HL-60 (cell line): ENCODE measurements at regions not wholly inside any gene's neighbourhood (a gene's known extent, or its start where the extent isn't known, plus 50 kb on each side); places are given as distances from the start of the nearest gene placed in this dataset.

ENCODE experiments used
- DNase-seq, 2 experiments: peaks; one replicate each; pipeline ENCODE4 v3.0.0-alpha.2; 2010 to 2020; ENCODE audit warnings: low read depth in 1 of 2, low spot score in 1 of 2
- H3K27ac ChIP-seq: fragments of 250-450 bp; sonication (Bioruptor Pico); replicated peaks from 2 replicates; pipeline ENCODE4 v1.5.1; 2020; ENCODE audit warnings: mild to moderate bottlenecking, moderate library complexity
- H3K27me3 ChIP-seq: fragments of 250-450 bp; sonication (Bioruptor Pico); 2 replicates; pipeline ENCODE4 v1.5.1; 2021; ENCODE audit warnings: mild to moderate bottlenecking, moderate library complexity; ENCODE audit not compliant: insufficient read depth, poor library complexity, severe bottlenecking
- H3K4me3 ChIP-seq: replicated peaks from 2 replicates; pipeline ENCODE4 v1.5.1; 2011; ENCODE audit warnings: mild to moderate bottlenecking, control low read depth, low read length; ENCODE audit not compliant: insufficient read depth
- CTCF ChIP-seq: IDR thresholded peaks from one replicate; pipeline ENCODE4 v1.5.1; 2011; ENCODE audit warnings: low read length, control low read depth, inconsistent platforms; ENCODE audit not compliant: insufficient read depth
- GABPA ChIP-seq: IDR thresholded peaks from 2 replicates; pipeline ENCODE4 v1.6.1; 2012; ENCODE audit warnings: low read depth
- POLR2AphosphoS5 ChIP-seq: IDR thresholded peaks from 2 replicates; pipeline ENCODE4 v1.6.1; 2012; ENCODE audit warnings: low read depth
- REST ChIP-seq: IDR thresholded peaks from 2 replicates; pipeline ENCODE4 v1.6.1; 2012; ENCODE audit warnings: low read depth; ENCODE audit not compliant: insufficient replicate concordance
- SPI1 ChIP-seq: IDR thresholded peaks from 2 replicates; pipeline ENCODE4 v1.6.1; 2012; ENCODE audit warnings: low read depth, mild to moderate bottlenecking, borderline replicate concordance

- Histone ChIP-seq H3K27ac (no peak overlapping the region), H3K4me3 (no peak overlapping the region), H3K27me3 (no peaks in the 10 kb centered on the region)
- no peak for TF ChIP-seq GABPA
- TF ChIP-seq CTCF = no peak
- peak; percentile 39; the same call in 1 of the 2 replicates for TF ChIP-seq SPI1
- TF ChIP-seq REST = no peak
- no peak for TF ChIP-seq POLR2AphosphoS5
- DNase-seq = no peak
Observed at GRCh38 chr18:46262856-46263255, 158.7 kb downstream of the HAUS1 start.

GRCh38 chr18:46264255-46264654, 160.1 kb downstream of the HAUS1 start:
- no peak for DNase-seq
- Histone ChIP-seq H3K27me3 (no peaks in the 10 kb centered on the region), H3K27ac (0 out of 2 replicates have a peak overlapping the region, but pooled peaks have one; percentile 10), H3K4me3 (no peak overlapping the region)
- TF ChIP-seq SPI1 (no peak), POLR2AphosphoS5 (no peak), REST (no peak), CTCF (no peak), GABPA (no peak)

GRCh38 chr18:46265196-46266156, 161.3 kb downstream of the HAUS1 start:
- TF ChIP-seq REST (no peak), POLR2AphosphoS5 (no peak), SPI1 (no peak), GABPA (no peak), CTCF (no peak)
- Histone ChIP-seq H3K4me3 (no peak overlapping the region), H3K27me3 (no peaks in the 10 kb centered on the region), H3K27ac (no peak overlapping the region)
- no peak for DNase-seq
